SK-N-MC (cell line): ENCODE measurements at regions not wholly inside any gene's neighbourhood (a gene's known extent, or its start where the extent isn't known, plus 50 kb on each side); places are given as distances from the start of the nearest gene placed in this dataset.

ENCODE experiments used
- DNase-seq: peaks from one replicate; pipeline ENCODE4 v3.0.0-alpha.2; 2011; ENCODE audit warnings: low read depth, low spot score
- H3K27ac ChIP-seq: fragments of 200-600 bp; sonication (generic); 2 replicates; pipeline ENCODE4 v1.5.1; 2016; ENCODE audit warnings: mixed run types
- H3K36me3 ChIP-seq: fragments of 200-600 bp; sonication (generic); 2 replicates; pipeline ENCODE4 v1.6.1; 2017; ENCODE audit warnings: antibody characterized with exemption, low read length, mixed read lengths; ENCODE audit not compliant: insufficient read depth
- H3K4me3 ChIP-seq: fragments of 200-600 bp; sonication (generic); 2 replicates; pipeline ENCODE4 v1.5.1; 2016
- H3K9ac ChIP-seq: fragments of 200-600 bp; sonication (generic); 2 replicates; pipeline ENCODE4 v1.8.0; 2017; ENCODE audit warnings: mixed run types, mixed read lengths; ENCODE audit not compliant: insufficient read length
- H3K9me3 ChIP-seq: fragments of 200-600 bp; sonication (generic); 2 replicates; pipeline ENCODE4 v1.6.1; 2017; ENCODE audit warnings: low read depth, mild to moderate bottlenecking, antibody characterized with exemption, low read length, moderate library complexity, mixed read lengths
- EZH2 ChIP-seq: fragments of 200-600 bp; sonication (generic); IDR thresholded peaks from one replicate; pipeline ENCODE4 v1.6.1; 2017; ENCODE audit warnings: antibody characterized with exemption
- FOXP2 ChIP-seq: optimal IDR thresholded peaks from 2 replicates; pipeline ENCODE3; 2011; ENCODE audit warnings: mild to moderate bottlenecking, moderate library complexity; ENCODE audit not compliant: insufficient read depth; ENCODE audit errors: extremely low read length, control extremely low read depth
- POLR2AphosphoS5 ChIP-seq: IDR thresholded peaks from 2 replicates; pipeline ENCODE4 v1.6.1; 2012; ENCODE audit warnings: mild to moderate bottlenecking, low read depth, low read length, borderline replicate concordance

DNA sequence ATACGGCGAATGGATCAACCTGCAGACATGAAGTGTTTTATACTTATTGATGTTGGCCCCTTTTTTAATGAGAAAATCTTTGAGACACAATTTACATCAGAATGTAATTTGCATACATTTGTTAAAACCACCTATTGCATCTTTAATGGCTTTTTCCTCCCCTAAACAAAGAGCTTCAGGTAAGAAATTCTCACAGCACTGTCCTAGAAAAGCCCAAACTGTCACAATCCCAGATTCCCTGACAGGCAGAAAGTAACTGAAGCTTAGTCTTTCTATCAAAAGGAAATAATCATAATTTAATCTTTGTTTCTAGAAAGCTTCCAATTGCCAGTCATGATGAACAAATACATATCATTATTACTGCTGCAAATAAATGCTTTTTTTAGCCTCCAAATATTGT is 407.9 kb downstream of the TMA16 start:
- Histone ChIP-seq H3K36me3 (no peaks in the 10 kb centered on the region), H3K9ac (no peak overlapping the region), H3K9me3 (no peaks in the 10 kb centered on the region), H3K27ac (no peak overlapping the region), H3K4me3 (no peak overlapping the region)
- DNase-seq, result no peak
- TF ChIP-seq EZH2, result no peak

DNA sequence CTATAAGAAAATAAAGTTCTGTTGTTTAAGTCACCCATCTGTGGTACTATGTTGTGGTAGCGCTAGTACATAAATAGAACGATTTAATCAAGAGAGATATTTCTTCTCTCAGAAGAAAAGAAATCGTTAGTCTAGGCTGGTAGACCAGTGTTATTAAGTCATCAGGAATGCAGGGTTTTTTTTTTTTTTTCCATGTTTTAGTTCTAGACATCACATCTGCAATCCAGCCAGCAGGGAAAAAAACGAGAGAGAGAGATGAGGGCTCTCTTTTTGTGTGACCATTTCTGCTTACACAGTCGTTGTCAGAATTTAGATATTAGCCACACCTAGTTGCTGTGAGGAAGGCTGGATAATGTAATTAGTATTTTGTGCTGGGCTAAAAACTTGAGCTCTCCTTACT is 417.4 kb downstream of the TMA16 start:
- H3K4me3 ChIP-seq, result no peak overlapping the region
- no peak overlapping the region for H3K27ac ChIP-seq
- no peak for DNase-seq
- H3K36me3 ChIP-seq, result no peaks in the 10 kb centered on the region
- no peak overlapping the region for H3K9ac ChIP-seq
- TF ChIP-seq EZH2, result no peak
- TF ChIP-seq FOXP2, result no peak
- TF ChIP-seq POLR2AphosphoS5, result no peak
- no peaks in the 10 kb centered on the region for H3K9me3 ChIP-seq

DNA sequence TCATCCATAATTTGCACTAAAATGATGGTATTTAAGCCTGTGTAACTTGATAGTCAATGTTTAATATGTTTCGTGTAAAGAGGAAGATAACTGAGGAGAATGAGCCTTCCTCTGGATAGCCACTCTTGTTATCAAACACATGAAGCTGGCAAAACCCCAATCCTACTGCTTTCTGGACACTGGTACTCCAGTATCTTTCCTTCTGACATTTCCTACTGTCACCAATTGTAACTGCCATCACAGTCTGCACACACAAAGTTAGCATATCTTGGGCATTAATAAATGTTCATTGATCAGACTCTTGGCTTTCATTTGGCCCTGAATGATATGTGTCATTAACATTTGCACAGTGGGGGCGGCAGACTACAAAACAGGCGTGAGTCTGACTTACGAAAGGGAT is 419.1 kb downstream of the TMA16 start:
- no peak overlapping the region for H3K27ac ChIP-seq
- H3K9ac ChIP-seq, result no peak overlapping the region
- no peak overlapping the region for H3K4me3 ChIP-seq
- TF ChIP-seq FOXP2, result no peak
- no peaks in the 10 kb centered on the region for H3K9me3 ChIP-seq
- DNase-seq, result no peak
- H3K36me3 ChIP-seq, result no peaks in the 10 kb centered on the region

DNA sequence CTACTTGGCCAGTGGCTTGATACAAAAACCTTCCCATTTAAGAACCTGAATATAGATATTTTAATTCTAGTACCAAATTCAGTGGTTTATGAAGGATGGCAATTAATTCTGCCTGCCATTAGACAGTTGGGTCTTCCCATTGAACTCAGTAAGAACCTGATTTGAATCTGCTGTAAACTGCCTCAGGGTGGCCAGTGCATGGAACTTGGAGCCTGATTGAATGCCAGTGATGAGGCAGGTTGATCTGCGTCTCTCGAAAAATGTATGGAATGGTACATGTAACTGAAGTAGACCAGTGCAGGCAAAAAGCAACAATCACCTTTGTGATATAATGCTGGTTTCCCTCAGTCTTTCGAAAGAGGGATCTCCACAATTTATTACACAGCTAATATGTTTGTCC is 421.4 kb downstream of the TMA16 start:
- no peaks in the 10 kb centered on the region for H3K9me3 ChIP-seq
- no peaks in the 10 kb centered on the region for H3K36me3 ChIP-seq
- no peak overlapping the region for H3K4me3 ChIP-seq
- no peak overlapping the region for H3K9ac ChIP-seq
- no peak overlapping the region for H3K27ac ChIP-seq
- DNase-seq, result no peak
- TF ChIP-seq FOXP2 (no peak), POLR2AphosphoS5 (no peak), EZH2 (no peak)

DNA sequence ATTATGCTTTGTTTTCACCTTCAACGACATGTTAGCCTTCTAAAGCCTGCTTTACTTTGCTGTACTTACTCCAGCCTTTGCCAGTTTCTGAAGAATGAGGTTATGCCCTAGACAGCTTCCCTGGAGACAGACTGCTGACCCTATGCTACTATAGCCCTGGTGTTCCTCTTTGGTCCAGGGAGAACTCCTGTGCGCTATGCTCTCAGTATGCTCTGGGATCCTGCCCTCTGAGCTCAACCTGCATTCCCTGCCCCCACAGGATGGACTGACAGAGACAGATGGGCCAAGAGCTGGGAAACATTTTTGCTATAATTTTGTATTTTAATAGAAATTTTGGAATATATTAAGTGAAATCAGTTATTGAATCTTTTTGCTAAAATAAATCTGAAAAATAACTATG is 425.9 kb downstream of the TMA16 start:
- no peak for TF ChIP-seq POLR2AphosphoS5
- no peak for TF ChIP-seq EZH2
- TF ChIP-seq FOXP2, result no peak
- Histone ChIP-seq H3K9ac (no peak overlapping the region), H3K9me3 (no peaks in the 10 kb centered on the region), H3K27ac (no peak overlapping the region), H3K36me3 (no peaks in the 10 kb centered on the region), H3K4me3 (no peak overlapping the region)
- DNase-seq, result no peak

DNA sequence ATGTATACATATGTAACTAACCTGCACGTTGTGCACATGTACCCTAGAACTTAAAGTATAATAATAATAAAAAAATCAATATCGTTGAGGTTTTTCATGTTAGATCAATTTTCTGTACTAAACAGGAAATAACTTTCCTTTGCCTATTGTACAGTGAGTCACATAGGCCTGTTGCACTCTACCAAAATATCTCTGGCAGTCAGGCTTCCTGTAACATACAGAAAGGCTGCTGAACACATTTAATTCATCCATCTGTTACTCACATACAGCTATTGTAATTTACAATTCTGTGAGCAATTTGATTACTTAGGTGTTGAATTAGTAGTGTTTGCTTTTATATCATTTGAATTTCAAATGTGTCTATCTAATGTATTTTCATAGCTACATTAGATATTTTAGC is 427.8 kb downstream of the TMA16 start:
- Histone ChIP-seq H3K27ac (no peak overlapping the region), H3K36me3 (no peaks in the 10 kb centered on the region), H3K4me3 (no peak overlapping the region), H3K9ac (no peak overlapping the region), H3K9me3 (no peaks in the 10 kb centered on the region)
- no peak for DNase-seq
- TF ChIP-seq EZH2 (no peak), FOXP2 (no peak), POLR2AphosphoS5 (no peak)

DNA sequence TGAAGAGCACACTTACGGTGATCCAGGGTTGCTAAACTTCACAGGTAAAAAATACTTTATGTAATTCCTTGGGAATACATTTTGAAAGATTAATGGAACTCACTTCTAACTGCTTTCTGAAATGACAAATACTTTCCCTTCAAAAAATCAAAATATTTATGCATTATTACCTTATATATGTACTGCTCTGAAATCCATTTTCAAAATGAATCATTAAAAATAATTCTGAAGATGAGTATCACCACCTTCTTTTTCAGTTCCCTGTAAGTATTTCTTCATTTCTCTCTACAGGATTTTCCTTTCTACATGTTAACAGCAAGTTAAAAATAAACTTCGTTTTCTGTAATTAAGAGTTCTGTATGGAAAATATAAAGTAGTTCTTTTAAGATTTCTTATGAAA is 428.6 kb downstream of the TMA16 start:
- H3K4me3 ChIP-seq, result no peak overlapping the region
- no peaks in the 10 kb centered on the region for H3K36me3 ChIP-seq
- H3K9ac ChIP-seq, result no peak overlapping the region
- DNase-seq, result no peak
- TF ChIP-seq EZH2 (no peak), FOXP2 (no peak), POLR2AphosphoS5 (no peak)
- H3K9me3 ChIP-seq, result no peaks in the 10 kb centered on the region
- no peak overlapping the region for H3K27ac ChIP-seq

DNA sequence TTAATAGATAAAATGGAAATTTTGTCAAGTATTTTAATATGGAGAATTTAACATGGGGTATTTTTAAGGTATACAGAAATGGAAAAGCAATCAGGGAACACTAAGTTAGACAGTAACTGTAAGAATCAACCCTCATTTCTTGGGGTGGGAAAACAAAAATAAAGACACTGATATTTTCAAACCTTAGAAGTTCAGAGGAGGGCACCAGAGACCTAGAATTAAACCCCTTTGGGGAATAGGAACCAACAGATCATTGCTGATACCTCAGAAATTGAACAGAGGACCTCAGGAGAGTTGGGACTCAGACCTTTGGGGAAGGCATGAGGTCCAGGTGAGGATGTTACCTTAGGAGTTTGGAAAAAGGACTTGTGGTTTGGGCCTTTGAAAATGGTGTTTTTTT is 435.6 kb downstream of the TMA16 start:
- DNase-seq, result no peak
- TF ChIP-seq EZH2 (no peak), POLR2AphosphoS5 (no peak), FOXP2 (no peak)
- no peaks in the 10 kb centered on the region for H3K9me3 ChIP-seq
- H3K4me3 ChIP-seq, result no peak overlapping the region
- no peak overlapping the region for H3K27ac ChIP-seq
- no peak overlapping the region for H3K9ac ChIP-seq
- H3K36me3 ChIP-seq, result no peaks in the 10 kb centered on the region

DNA sequence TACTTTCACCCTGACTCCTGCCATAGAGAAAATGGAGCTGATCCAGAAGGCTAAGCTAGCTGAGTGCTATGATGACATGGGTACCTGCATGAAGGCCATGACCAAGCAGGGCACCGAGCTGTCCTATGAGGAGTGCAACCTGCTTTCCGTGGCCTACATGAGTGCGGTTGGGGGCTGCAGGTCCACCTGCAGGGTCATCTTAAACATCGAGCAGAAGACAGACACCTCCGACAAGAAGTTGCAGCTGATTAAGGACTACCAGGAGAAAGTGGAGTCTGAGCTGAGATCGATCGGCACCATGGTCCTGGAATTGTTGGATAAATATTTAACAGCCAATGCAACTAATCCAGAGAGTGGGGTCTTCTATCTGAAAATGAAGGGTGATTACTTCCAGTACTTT is 438.0 kb downstream of the TMA16 start:
- TF ChIP-seq POLR2AphosphoS5, result no peak
- no peak for TF ChIP-seq EZH2
- no peak for TF ChIP-seq FOXP2
- Histone ChIP-seq H3K27ac (no peak overlapping the region), H3K4me3 (no peak overlapping the region), H3K9ac (no peak overlapping the region), H3K9me3 (no peaks in the 10 kb centered on the region), H3K36me3 (no peaks in the 10 kb centered on the region)
- DNase-seq, result no peak
